CD4-positive, alpha-beta T cell treated with Interleukin-1 beta for 1 hour (primary cell): ENCODE measurements at regions not wholly inside any gene's neighbourhood (a gene's known extent, or its start where the extent isn't known, plus 50 kb on each side); places are given as distances from the start of the nearest gene placed in this dataset.
"Not testable (repeated sequence)": the region's sequence is repeated elsewhere in the genome, so short reads cannot be mapped to it uniquely, and the experiment has no call there.

ENCODE experiments used
- DNase-seq, 2 donors: peaks; one replicate each; pipeline ENCODE4 v3.0.0-alpha.2; 2020 to 2022

DNA sequence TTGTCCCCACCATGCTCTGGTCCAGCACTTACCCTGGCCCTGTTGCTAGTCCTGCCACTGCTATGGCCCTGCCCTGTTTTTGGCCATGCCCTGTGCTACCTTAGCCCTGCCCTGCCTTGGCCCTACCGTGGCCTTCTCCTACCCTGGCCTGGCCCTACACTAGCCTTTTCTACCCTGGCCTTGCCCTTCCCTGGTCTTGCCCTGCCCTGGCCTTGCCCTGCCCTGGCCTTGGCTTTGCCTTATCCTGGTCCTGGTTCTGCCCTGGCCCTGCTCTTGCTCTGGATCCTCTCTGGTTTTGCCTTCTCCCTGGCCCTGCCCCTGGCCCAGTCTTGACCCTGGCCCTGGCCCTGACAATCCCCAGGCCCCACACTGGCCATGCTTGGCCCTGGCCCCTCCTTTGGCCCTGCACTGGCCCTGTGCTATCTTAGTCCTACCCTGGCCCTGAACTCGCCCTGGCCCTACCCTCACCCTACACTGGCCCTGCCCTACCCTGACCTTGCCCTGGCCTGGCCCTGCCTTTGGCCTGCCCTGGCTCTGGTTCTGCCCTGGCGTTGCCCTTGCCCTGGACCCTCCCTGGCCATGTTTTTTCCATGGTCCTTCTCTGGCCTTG is 235.0 kb downstream of the GOLGA6L6 start:
- DNase-seq, result not testable (repeated sequence)

DNA sequence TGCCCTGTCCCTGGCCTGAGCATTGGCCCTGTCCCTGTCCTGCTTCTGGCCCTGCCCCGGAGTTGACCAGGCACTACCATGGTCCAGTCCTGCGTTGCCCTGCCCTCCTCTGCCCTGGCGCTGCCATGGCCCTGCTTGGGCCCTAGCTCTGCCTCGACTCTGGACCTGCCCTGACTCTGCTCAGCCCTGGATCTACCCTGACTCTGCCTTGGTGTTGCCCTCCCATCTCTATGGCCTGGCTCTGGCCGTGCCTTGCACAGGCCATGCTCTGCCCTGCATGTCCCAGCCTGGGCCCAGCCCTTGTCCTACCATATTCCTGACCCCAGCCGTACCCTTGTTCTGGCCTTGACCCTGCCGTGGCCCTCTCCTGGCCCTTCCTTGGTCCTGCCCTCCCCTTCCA is 235.7 kb downstream of the GOLGA6L6 start:
- DNase-seq, result not testable (repeated sequence)

DNA sequence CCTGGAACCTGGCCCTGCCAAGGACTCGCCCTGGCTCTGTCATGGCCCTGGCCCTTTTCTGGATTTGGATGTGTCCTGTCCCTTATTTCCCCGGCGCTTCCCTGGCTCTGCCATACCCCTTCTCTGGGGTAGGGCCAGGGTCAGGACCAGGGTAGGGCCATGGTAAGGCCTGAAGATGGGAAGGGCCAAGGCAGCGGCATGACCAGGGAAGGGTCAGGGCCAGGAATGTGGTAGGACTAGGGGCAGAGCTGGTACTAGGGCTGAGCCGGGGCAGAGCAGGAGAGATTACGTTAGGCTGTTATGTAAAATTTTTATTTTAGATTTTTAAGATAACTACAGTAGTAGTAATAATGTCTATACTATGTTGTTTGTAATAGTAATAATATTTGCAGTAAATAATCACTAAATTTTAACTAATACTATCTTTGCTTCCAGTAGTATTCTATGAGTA is 236.6 kb downstream of the GOLGA6L6 start:
- not testable (repeated sequence) for DNase-seq

DNA sequence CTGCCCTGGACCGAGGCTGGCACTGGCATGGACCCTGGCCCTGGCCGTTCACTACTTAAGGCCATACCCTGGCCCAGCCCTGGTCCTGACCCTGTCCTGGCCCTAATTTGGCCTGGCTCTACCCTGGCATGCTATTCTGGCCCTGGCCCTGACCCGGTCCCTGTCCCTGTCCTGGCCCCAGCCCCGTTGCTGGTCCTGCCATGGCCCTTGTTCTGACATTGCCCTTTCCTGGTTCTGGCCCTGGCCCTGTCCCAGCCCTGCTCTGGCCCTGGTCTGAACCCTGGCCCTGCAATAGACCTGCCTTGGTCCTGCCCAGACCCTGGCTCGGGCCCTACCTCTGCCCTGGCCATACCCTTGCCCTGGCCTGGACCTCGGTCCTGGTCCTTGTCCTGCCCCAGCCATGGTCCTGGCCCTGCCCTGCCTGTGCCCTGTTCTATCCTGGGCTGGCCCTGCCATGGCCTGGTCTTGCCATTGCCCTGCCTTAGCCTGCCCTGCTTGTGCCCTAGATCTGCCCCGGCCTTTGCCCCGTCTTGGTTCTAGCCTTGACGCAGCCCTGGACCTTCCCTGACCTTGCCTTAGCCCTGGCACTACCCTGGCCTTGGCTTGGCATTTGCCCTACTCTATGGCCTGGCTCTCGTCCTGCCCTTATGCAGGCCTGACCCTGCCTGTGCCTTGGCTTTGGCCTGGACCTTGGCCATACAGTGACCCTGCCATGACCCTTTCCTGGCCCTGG is 237.2 kb downstream of the GOLGA6L6 start:
- DNase-seq, result not testable (repeated sequence)

DNA sequence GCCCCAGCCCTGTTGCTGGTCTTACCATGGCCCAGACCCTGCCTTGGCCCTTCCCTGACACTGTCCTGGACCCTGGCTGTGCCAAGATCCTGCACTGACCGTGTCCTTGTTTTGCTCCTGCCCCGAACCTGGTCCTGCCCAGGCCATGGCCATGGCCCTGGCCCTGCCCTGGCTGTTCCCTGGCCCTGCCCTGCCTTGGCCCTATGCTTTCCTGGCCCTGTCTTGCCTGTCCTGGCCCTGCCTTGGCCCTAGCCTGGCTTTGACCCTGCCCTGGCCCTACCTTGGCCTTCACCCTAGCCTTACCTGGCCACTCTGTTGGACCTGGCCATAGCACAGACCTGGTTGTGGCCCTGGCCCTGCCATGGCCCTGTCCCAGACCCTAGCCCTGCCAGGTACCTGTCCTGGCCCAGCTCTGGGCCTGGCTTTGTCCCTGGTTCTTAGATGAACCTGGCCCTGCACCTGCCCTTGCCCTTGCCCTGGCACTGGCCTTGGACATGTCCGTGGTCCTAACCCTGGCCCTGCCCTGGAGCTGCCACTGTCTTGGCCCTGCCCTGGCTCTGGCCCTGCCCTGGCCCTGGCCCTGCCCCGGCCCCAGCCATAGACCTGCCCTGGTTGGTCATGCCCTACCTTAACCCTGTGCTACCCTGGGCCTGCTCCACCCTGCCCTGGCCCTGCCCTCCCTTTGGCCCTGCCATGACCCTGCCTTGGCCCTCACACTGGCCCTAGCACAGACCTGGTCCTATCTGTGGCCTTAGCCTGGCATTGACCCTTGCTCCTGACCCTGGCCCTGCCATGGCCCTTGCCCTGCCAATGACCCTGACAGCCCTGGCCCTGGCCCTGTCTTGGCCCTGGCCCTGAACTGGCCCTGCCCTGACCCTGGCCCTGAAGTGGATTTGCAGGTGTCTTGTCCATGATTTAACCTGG is 238.1 kb downstream of the GOLGA6L6 start:
- not testable (repeated sequence) for DNase-seq

DNA sequence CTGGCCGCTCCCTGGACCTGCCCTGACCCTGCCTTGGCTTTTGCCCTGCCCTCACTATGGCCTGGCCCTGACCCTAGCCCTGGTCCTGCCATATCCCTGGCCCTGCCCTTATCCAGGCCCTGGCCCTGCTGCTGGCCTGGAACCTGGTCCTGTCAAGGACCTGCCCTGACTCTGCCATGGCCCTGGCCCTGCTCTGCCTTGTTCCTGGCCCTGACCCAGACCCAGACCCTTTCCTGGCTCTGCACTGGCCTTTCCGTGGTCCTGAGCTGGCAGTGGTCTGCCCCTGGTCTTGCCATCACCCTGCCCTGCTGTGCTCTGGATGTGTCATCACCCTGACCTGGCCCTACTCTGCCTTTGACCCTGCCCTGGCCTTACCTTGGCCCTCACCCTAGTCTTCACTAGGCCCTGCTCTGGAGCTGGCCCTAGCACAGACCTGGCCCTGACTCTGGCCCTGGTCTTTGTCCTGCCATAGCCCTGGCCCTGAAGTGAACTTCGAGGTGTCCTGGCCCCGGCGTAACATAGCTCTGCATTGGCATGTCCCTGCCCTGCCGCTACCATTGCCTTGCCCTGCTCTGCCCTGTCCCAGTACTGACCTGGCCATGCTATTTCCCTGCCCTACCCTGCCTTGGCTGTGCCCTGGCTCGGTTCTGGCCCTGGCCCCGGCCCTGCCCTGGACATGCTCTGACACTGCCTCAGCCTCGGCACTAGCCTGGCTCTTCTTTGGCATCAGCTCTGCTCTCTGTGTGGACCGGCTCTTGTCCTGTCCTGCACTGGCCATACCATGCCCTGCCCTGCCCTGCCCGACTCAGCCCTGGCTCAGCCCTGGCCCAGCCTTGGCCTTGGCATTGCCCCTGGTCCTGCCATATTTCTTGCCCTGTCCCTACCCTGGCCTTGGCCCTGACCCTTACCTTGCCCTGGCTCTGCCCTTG is 239.2 kb downstream of the GOLGA6L6 start:
- DNase-seq, result not testable (repeated sequence)

DNA sequence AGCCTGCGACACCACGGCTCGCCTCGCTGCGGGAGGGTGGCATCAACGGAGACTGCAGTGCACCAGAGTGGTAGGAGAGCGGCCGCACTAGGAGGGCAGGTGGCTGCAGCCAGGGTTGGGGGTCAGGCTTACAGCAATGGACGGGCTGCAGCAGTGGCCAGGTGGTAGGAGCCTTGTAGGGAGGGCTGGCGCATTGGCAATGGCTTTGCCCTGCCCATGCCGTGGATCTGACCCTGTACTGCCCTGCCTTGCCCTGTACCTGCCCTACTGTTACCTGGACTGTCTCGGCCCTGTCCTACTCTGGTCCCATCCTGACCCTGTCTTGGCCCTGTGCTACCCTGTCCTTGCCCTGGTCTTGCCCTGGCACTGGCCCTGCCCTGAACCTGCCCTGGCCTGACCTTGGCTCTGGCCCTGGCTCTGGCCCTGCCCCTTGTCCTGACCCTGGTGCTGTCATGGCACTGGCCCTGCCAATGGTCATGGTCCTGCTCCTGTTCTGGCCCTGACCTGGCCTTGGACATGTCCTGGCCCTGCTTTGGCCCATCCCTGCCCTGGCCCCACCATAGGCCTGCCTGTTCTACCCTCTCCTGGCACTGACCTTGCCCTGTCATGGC is 240.0 kb downstream of the GOLGA6L6 start:
- DNase-seq, result not testable (repeated sequence)

DNA sequence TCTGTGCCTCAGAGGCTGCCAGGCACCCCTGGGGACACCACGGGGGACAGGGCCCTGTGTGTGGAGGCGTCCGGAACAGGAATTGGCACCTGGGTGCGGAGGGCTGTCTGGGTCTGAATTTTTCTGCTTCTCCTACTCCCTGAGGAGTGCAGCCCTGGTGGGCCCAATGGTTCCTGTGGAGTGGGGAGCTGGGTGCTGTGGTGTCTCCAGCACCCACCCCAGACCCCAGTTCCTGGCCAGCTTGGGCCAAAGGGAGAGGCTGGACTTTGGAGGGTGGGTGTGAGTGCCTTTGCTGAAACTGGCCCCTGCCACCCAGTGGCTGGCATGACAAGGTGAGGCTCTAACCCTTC is 240.6 kb downstream of the GOLGA6L6 start:
- DNase-seq, result not testable (repeated sequence)

DNA sequence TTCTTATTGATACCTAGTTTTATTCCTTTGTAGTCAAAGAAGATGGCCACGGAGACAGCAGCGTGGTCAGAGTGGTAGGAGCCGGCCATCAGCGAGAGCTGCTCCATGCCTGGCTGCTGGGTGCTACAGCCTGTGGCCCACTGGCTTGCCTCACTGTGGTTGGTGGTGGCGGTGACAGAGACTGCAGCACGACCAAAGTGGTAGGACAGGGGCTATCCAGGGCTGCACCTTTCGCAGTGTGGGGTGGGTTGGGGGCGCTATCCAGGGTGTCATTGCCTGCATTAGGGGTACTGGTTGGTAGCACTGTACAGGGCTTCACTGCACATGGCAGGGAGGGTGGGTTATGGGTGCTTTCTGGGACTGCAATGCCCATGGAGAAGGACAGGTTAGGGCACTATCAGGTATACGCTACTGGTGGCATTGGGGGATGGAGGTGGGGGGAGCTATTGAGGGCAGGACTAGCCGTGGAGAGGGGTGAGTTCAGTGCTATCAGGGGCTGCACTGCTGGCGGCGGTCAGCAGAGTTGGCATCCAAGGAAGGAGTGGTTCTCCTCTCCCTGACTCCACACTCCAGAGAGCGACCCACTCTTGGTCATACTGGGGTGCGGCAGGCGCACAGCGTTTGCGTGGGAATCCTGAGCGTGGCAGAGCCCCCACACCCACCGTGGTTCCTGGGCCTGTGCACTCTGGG is 241.1 kb downstream of the GOLGA6L6 start:
- DNase-seq, result not testable (repeated sequence)

DNA sequence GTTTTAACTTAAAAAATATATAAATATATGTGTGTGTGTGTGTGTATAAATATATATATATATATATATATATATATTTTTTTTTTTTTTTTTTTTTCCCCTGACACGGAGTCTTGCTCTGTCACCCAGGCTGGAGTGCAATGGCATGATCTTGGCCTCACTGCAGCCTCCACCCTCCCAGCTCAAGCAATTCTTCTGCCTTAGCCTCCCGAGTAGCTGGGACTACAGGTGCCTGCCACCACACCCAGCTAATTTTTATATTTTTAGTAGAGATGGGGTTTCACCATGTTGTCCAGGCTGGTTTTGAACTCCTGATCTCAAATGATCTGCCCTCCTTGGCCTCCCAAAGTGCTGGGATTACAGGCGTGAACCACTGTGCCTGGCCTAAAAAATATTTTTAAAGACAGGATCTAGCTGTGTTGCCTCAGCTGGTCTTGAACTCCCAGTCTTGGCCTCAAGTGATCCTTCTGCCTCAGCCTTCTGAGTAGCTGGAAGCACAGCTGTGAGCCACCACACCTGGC is 243.9 kb downstream of the GOLGA6L6 start:
- not testable (repeated sequence) for DNase-seq

DNA sequence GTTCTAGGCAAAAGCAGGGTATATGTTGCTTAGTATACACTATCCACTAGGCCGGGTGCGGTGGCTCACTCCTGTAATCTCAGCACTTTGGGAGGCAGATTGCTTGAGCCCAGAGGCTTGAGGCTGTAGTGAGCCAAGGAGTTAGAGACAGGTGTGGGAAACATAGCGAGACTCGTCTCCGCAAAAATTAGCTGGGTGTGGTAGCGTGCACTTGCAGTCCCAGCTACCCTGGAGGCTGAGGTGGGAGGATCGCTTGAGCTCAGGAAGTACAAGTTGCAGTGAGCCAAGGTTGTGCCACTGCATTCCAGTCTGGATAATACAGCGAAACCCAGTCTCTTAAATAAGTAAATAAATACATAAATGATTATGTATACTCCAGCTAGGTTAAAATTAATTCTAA is 245.3 kb downstream of the GOLGA6L6 start:
- DNase-seq, result not testable (repeated sequence)

DNA sequence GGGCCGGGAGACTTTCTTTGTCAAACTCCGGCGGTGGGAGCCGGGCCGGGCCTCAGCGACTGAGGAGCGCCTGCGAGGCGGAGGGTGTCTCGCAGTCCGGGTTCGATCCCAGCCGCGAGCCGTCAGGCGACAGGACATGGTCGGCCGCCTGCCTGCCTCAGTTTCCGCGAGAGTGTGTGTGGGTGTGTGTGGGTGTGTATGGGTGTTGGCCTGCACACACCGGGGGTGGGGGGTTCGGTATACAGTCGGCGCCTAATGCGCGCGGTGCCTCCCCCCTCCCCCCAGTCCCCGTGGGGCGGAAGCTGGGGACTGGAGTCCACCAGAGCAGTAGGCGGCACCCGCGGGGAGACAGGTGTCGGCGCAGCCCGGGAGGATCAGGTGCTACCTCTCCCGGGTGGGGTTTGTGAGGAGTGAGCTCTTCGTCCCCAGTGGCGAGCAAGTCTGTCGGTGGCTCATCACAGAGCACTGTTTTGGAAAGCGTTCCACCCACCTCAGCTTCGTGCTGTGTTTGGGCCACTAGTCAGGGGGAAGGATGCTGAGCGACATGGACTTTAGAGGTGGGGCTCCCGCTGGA is 246.3 kb downstream of the GOLGA6L6 start:
- no peak for DNase-seq

DNA sequence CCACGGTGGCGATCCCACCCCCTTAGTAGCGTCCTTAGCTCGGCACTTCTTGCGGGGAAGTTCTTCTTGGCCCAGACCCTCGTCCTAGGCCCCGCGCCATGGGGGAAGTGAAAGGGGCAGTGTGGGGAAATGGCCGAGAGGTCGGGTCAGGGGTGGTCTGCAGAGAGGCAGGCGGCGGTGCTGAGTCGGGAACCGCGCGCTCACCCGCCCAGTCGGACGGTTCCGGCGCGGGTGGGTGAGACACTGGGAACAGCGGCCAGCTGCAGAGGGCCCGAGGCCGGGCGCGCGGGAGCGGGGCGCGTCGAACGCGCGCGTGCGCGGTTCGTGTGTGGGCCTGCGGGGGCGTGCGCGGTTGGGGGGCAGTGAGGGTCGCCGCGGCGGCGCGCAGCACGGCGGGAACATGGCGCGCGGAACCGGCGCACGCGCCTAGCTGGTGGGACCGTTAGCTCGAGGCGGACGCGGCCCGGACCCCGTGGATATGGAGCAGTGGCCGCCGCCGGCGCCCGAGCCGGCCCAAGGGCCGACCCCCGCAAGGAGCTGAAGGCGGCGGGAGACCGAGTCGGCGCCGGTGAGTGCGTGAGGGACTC is 246.9 kb downstream of the GOLGA6L6 start:
- DNase-seq, result no peak

DNA sequence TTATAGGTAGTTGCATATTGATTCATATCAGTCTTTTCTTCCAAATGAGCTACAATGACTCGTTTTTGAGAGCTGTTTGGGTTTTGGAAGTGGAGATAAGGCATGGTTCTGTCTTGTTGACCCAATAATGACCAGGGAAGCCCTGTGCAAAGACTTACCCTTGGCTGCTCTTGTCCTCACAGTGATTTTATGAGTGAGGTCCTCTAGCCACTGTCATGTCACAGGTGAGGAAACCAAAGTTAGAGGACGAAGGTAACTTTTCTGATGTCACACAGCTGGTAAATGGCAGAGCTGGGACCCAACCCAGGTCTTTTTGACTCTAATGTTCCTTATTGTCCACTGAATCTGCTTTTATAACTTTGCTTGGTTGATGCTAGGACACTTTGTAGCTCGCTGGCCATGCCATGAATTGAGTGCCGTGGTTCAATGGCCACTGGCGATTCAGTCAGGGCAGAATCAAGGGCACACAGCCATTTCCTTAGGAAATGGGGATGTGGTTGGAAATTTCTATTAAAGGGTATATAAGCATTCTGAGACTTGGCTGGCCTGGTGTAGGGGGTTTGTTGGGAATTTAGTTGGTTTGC is 249.1 kb downstream of the GOLGA6L6 start:
- DNase-seq, result not testable (repeated sequence)

DNA sequence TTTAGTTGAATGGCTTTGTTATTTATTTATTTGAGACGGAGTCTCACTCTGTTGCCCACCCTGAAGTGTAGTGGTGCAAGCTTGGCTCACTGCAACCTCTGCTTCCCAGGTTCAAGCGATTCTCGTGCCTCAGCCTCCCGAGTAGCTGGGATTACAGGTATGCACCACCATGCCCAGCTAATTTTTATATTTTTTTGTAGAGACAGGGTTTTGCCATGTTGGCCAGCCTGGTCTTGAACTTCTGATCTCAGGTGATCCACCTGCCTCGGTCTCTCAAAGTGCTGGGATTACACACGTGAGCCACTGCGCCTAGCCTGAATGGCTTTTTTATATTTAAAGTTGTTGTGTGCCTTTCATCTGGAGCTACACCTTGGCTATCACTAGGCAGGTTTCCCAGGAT is 250.0 kb downstream of the GOLGA6L6 start:
- DNase-seq, result not testable (repeated sequence)

DNA sequence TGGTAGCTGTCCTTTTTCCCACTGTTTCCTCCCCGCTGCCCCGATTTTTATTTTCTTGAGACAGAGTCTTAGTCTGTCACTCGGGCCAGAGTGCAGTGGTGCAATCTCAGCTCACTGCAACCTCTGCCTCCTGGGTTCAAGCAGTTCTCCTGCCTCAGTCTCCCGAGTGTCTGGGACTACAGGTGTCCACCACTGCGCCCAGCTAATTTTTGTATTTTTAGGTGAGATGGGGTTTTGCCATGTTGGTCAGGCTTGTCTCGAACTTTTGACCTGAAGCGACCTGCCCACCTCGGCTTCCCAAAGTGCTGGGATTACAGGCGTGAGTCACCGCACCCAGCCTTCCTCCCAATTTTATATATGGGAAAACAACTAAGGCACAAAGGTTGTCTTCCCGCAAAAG is 251.0 kb downstream of the GOLGA6L6 start:
- not testable (repeated sequence) for DNase-seq

DNA sequence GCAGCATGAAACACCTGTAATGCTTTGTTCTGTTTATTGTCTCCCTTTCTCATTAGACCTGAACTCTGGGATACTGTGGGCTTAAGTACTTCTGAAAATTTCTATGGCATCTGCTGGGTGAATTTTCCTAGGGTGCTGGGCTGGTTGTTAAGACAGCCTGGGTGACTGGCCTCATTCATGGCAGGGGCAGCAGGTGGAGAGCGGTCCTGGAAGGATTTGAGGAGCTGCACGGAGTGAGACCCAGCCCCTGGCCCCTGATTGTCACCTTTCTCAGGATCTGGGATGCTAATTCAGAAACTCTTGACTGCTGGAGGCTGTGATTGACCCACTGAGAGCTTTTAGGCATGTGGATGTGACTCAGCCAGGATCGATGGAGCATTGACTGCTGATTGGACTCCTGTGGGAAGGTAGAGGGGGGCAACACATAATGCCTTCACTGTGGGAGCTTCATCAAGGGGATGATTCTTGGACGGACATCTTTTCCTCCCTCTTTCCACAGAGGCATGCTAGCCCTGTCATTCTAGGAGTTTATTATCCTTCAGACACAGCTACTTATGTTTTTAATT is 252.0 kb downstream of the GOLGA6L6 start:
- DNase-seq, result not testable (repeated sequence)

DNA sequence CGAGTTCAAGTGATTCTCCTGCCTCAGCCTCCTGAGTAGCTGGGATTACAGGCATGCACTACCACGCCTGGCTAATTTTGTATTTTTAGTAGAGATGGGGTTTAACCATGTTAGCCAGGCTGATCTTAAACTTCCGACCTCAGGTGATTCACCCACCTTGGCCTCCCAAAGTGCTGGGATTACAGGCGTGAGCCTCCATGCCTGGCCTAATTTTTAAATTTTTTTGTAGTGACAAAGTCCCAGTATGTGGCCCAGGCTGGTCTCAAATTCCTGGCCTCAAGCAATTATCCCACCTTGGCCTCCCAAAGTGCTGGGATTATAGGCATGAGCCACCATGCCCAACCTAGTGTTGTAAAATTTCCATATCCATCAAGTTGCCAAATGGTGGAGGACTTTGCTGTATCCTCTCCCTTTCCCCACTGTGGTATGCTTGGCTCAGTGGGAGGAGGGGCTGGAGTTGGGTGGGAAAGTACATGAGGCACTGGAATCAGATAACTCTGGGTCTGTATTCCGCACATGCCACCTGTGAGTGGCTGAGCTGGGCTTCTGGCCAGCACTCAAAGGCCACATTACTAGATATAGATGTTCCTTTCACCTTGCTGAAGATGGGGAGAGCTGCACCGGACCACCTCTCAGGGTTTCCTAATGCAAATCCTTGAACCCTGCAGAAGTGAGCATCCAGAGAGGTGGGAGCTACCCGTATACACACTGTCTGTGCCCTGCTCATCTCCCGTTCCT is 252.6 kb downstream of the GOLGA6L6 start:
- DNase-seq, result not testable (repeated sequence)

DNA sequence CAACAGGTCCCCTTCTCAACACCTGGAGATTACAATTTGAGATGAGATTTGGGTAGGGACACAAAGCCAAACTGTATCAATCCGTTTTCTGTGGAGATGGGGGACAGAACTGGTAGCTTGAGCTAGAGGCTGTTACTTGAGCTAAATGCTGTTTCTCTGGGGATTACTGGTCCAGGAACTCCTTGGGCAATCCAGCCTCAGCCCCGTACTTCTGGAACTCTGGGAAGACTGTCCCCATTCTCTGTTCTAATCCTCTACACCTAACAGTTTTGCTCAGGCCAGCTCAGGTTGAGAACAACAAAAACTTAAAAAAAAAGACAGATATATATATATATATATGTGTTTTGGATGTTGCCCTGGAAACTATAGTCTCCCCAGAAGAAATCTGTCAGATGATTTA is 255.0 kb downstream of the GOLGA6L6 start:
- not testable (repeated sequence) for DNase-seq
